ENCODE measurements at regions not wholly inside any gene's neighbourhood (a gene's known extent, or its start where the extent isn't known, plus 50 kb on each side); places are given as distances from the start of the nearest gene placed in this dataset.
A peak's percentile ranks its signal among the peaks of the same experiment; 100 is the strongest.

- CTCF ChIA-PET, result no interaction called here
- H3K27ac ChIP-seq (ENCODE audit: insufficient read depth in 1 of 2, low read depth in 1 of 2, low read length in 2 of 2, poor library complexity in 1 of 2, severe bottlenecking in 2 of 2), result peak overlapping the region in 1 of 2 experiments; percentile 19
- 0% methylated on average over 2 of the region's 5 CpGs for WGBS (ENCODE audit: insufficient coverage)
These were observed 413.9 kb upstream of the AUTS2 start for GRCh38 chr7:69184339-69184738.

GRCh38 chr7:69185170-69185569 is 413.1 kb upstream of the AUTS2 start:
- H3K36me3 ChIP-seq (ENCODE audit: control insufficient read depth in 4 of 4, insufficient read depth in 4 of 4, low read length in 3 of 4), result no peaks in the 10 kb centered on the region
- H3K27ac ChIP-seq (ENCODE audit: insufficient read depth in 1 of 2, low read depth in 1 of 2, low read length in 2 of 2, poor library complexity in 1 of 2, severe bottlenecking in 2 of 2), result no peak overlapping the region
- no peaks in the 10 kb centered on the region for H3K9me3 ChIP-seq (ENCODE audit: control extremely low read depth in 1 of 5, control insufficient read depth in 4 of 5, insufficient read depth in 2 of 5, low read depth in 1 of 5, low read length in 4 of 5)
- POLR2A ChIA-PET, result no interaction called here
- WGBS (ENCODE audit: insufficient coverage), result 94% methylated on average over 5 of the region's 5 CpGs
- H3K4me3 ChIP-seq (ENCODE audit: control insufficient read depth in 1 of 7, extremely low read depth in 1 of 7, insufficient read depth in 4 of 7, low read depth in 2 of 7, low read length in 6 of 7), result no peak overlapping the region
- H3K4me1 ChIP-seq (ENCODE audit: control extremely low read depth in 1 of 4, control insufficient read depth in 4 of 4, insufficient read depth in 4 of 4, low read length in 3 of 4), result peaks cover 0 to 6% (median 0%) of the 10 kb centered on the region in 4 experiments
- no peaks in the 10 kb centered on the region for H3K27me3 ChIP-seq (replicated peaks in 2 of 5; ENCODE audit: control insufficient read depth in 4 of 5, insufficient read depth in 5 of 5, low read length in 4 of 5)
- CTCF ChIA-PET, result no interaction called here
- DNase-seq, result no peak

More at GRCh38 chr7:69184339-69184738, 413.9 kb upstream of the AUTS2 start:
- no peaks in the 10 kb centered on the region for H3K36me3 ChIP-seq (ENCODE audit: control insufficient read depth in 4 of 4, insufficient read depth in 4 of 4, low read length in 3 of 4)
- peak in 2 of 3 donors; percentile 23 to 54 for DNase-seq
- peak overlapping the region in 2 of 7 experiments; percentile 31 to 59 for H3K4me3 ChIP-seq (ENCODE audit: control insufficient read depth in 1 of 7, extremely low read depth in 1 of 7, insufficient read depth in 4 of 7, low read depth in 2 of 7, low read length in 6 of 7)
- H3K4me1 ChIP-seq (ENCODE audit: control extremely low read depth in 1 of 4, control insufficient read depth in 4 of 4, insufficient read depth in 4 of 4, low read length in 3 of 4), result peaks cover 0 to 6% (median 0%) of the 10 kb centered on the region in 4 experiments
- no peaks in the 10 kb centered on the region for H3K9me3 ChIP-seq (ENCODE audit: control extremely low read depth in 1 of 5, control insufficient read depth in 4 of 5, insufficient read depth in 2 of 5, low read depth in 1 of 5, low read length in 4 of 5)
- no peaks in the 10 kb centered on the region for H3K27me3 ChIP-seq (replicated peaks in 2 of 5; ENCODE audit: control insufficient read depth in 4 of 5, insufficient read depth in 5 of 5, low read length in 4 of 5)
- POLR2A ChIA-PET, result no interaction called here

GRCh38 chr7:69186974-69187373 is 411.3 kb upstream of the AUTS2 start:
- Histone ChIP-seq H3K4me1 (ENCODE audit: control extremely low read depth in 1 of 4, control insufficient read depth in 4 of 4, insufficient read depth in 4 of 4, low read length in 3 of 4) (peaks cover 0 to 6% (median 0%) of the 10 kb centered on the region in 4 experiments), H3K9me3 (ENCODE audit: control extremely low read depth in 1 of 5, control insufficient read depth in 4 of 5, insufficient read depth in 2 of 5, low read depth in 1 of 5, low read length in 4 of 5) (no peaks in the 10 kb centered on the region)
- CTCF ChIA-PET, result no interaction called here

GRCh38 chr7:69187824-69188333 is 410.4 kb upstream of the AUTS2 start:
- no peak for DNase-seq
- Histone ChIP-seq H3K27me3 (replicated peaks in 2 of 5; ENCODE audit: control insufficient read depth in 4 of 5, insufficient read depth in 5 of 5, low read length in 4 of 5) (no peaks in the 10 kb centered on the region), H3K9me3 (ENCODE audit: control extremely low read depth in 1 of 5, control insufficient read depth in 4 of 5, insufficient read depth in 2 of 5, low read depth in 1 of 5, low read length in 4 of 5) (no peaks in the 10 kb centered on the region), H3K36me3 (ENCODE audit: control insufficient read depth in 4 of 4, insufficient read depth in 4 of 4, low read length in 3 of 4) (no peaks in the 10 kb centered on the region), H3K4me1 (ENCODE audit: control extremely low read depth in 1 of 4, control insufficient read depth in 4 of 4, insufficient read depth in 4 of 4, low read length in 3 of 4) (peaks cover 0 to 6% (median 0%) of the 10 kb centered on the region in 4 experiments), H3K4me3 (ENCODE audit: control insufficient read depth in 1 of 7, extremely low read depth in 1 of 7, insufficient read depth in 4 of 7, low read depth in 2 of 7, low read length in 6 of 7) (no peak overlapping the region), H3K27ac (ENCODE audit: insufficient read depth in 1 of 2, low read depth in 1 of 2, low read length in 2 of 2, poor library complexity in 1 of 2, severe bottlenecking in 2 of 2) (no peak overlapping the region)
- WGBS (ENCODE audit: insufficient coverage), result 100% methylated on average over 4 of the region's 5 CpGs
- POLR2A ChIA-PET, result interaction anchor here (0.6 kb wide), 2 partner anchors 90 to 260 kb away, joined by 3 read pairs; no protein-coding TSS in a partner anchor
- CTCF ChIA-PET, result no interaction called here

More at GRCh38 chr7:69186974-69187373, 411.3 kb upstream of the AUTS2 start:
- 100% methylated on average over 3 of the region's 5 CpGs for whole genome bisulfite sequencing (ENCODE audit: insufficient coverage)
- POLR2A ChIA-PET, result interaction anchor here (0.6 kb wide), 1 partner anchor 89 kb away, joined by 3 read pairs; no protein-coding TSS in a partner anchor
- no peaks in the 10 kb centered on the region for H3K36me3 ChIP-seq (ENCODE audit: control insufficient read depth in 4 of 4, insufficient read depth in 4 of 4, low read length in 3 of 4)
- DNase-seq, result no peak
- no peaks in the 10 kb centered on the region for H3K27me3 ChIP-seq (replicated peaks in 2 of 5; ENCODE audit: control insufficient read depth in 4 of 5, insufficient read depth in 5 of 5, low read length in 4 of 5)
- no peak overlapping the region for H3K4me3 ChIP-seq (ENCODE audit: control insufficient read depth in 1 of 7, extremely low read depth in 1 of 7, insufficient read depth in 4 of 7, low read depth in 2 of 7, low read length in 6 of 7)
- no peak overlapping the region for H3K27ac ChIP-seq (ENCODE audit: insufficient read depth in 1 of 2, low read depth in 1 of 2, low read length in 2 of 2, poor library complexity in 1 of 2, severe bottlenecking in 2 of 2)

- Histone ChIP-seq H3K27ac (ENCODE audit: insufficient read depth in 1 of 2, low read depth in 1 of 2, low read length in 2 of 2, poor library complexity in 1 of 2, severe bottlenecking in 2 of 2) (no peak overlapping the region), H3K9me3 (ENCODE audit: control extremely low read depth in 1 of 5, control insufficient read depth in 4 of 5, insufficient read depth in 2 of 5, low read depth in 1 of 5, low read length in 4 of 5) (no peaks in the 10 kb centered on the region), H3K27me3 (replicated peaks in 2 of 5; ENCODE audit: control insufficient read depth in 4 of 5, insufficient read depth in 5 of 5, low read length in 4 of 5) (no peaks in the 10 kb centered on the region), H3K4me1 (ENCODE audit: control extremely low read depth in 1 of 4, control insufficient read depth in 4 of 4, insufficient read depth in 4 of 4, low read length in 3 of 4) (peaks cover 0 to 2% (median 0%) of the 10 kb centered on the region in 4 experiments), H3K4me3 (ENCODE audit: control insufficient read depth in 1 of 7, extremely low read depth in 1 of 7, insufficient read depth in 4 of 7, low read depth in 2 of 7, low read length in 6 of 7) (no peak overlapping the region), H3K36me3 (ENCODE audit: control insufficient read depth in 4 of 4, insufficient read depth in 4 of 4, low read length in 3 of 4) (no peaks in the 10 kb centered on the region)
- DNase-seq, result no peak
- POLR2A ChIA-PET, result no interaction called here
- 94% methylated on average over 1 of the region's 3 CpGs for WGBS (ENCODE audit: insufficient coverage)
- CTCF ChIA-PET, result no interaction called here
These were observed 408.9 kb upstream of the AUTS2 start for GRCh38 chr7:69189406-69189805.

GRCh38 chr7:69190025-69190424 is 408.2 kb upstream of the AUTS2 start:
- no peak overlapping the region for H3K27ac ChIP-seq (ENCODE audit: insufficient read depth in 1 of 2, low read depth in 1 of 2, low read length in 2 of 2, poor library complexity in 1 of 2, severe bottlenecking in 2 of 2)
- WGBS (ENCODE audit: insufficient coverage), result 81% methylated on average over 3 of the region's 5 CpGs
- H3K36me3 ChIP-seq (ENCODE audit: control insufficient read depth in 4 of 4, insufficient read depth in 4 of 4, low read length in 3 of 4), result no peaks in the 10 kb centered on the region
- DNase-seq, result no peak
- H3K4me3 ChIP-seq (ENCODE audit: control insufficient read depth in 1 of 7, extremely low read depth in 1 of 7, insufficient read depth in 4 of 7, low read depth in 2 of 7, low read length in 6 of 7), result no peak overlapping the region
- ChIA-PET CTCF (no interaction called here), POLR2A (no interaction called here)
- H3K27me3 ChIP-seq (replicated peaks in 2 of 5; ENCODE audit: control insufficient read depth in 4 of 5, insufficient read depth in 5 of 5, low read length in 4 of 5), result no peaks in the 10 kb centered on the region
- H3K4me1 ChIP-seq (ENCODE audit: control extremely low read depth in 1 of 4, control insufficient read depth in 4 of 4, insufficient read depth in 4 of 4, low read length in 3 of 4), result no peaks in the 10 kb centered on the region
- no peaks in the 10 kb centered on the region for H3K9me3 ChIP-seq (ENCODE audit: control extremely low read depth in 1 of 5, control insufficient read depth in 4 of 5, insufficient read depth in 2 of 5, low read depth in 1 of 5, low read length in 4 of 5)

- Histone ChIP-seq H3K36me3 (ENCODE audit: control insufficient read depth in 4 of 4, insufficient read depth in 4 of 4, low read length in 3 of 4) (no peaks in the 10 kb centered on the region), H3K4me1 (ENCODE audit: control extremely low read depth in 1 of 4, control insufficient read depth in 4 of 4, insufficient read depth in 4 of 4, low read length in 3 of 4) (no peaks in the 10 kb centered on the region), H3K4me3 (ENCODE audit: control insufficient read depth in 1 of 7, extremely low read depth in 1 of 7, insufficient read depth in 4 of 7, low read depth in 2 of 7, low read length in 6 of 7) (no peak overlapping the region), H3K27ac (ENCODE audit: insufficient read depth in 1 of 2, low read depth in 1 of 2, low read length in 2 of 2, poor library complexity in 1 of 2, severe bottlenecking in 2 of 2) (no peak overlapping the region), H3K27me3 (replicated peaks in 2 of 5; ENCODE audit: control insufficient read depth in 4 of 5, insufficient read depth in 5 of 5, low read length in 4 of 5) (no peaks in the 10 kb centered on the region), H3K9me3 (ENCODE audit: control extremely low read depth in 1 of 5, control insufficient read depth in 4 of 5, insufficient read depth in 2 of 5, low read depth in 1 of 5, low read length in 4 of 5) (no peaks in the 10 kb centered on the region)
- ChIA-PET POLR2A (no interaction called here), CTCF (interaction anchor here (1.0 kb wide), 1 partner anchor 16 kb away, joined by 3 read pairs; no protein-coding TSS in a partner anchor)
- WGBS (ENCODE audit: insufficient coverage), result 100% methylated on average over 1 of the region's 2 CpGs
- DNase-seq, result no peak
These were observed 407.5 kb upstream of the AUTS2 start for GRCh38 chr7:69190763-69191162.
